ENCODE measurements at regions not wholly inside any gene's neighbourhood (a gene's known extent, or its start where the extent isn't known, plus 50 kb on each side); places are given as distances from the start of the nearest gene placed in this dataset.

- H3K4me1 ChIP-seq (replicated peaks in 1 of 4; ENCODE audit: control insufficient read depth in 3 of 4, insufficient read depth in 4 of 4, low read length in 3 of 4): no peaks in the 10 kb centered on the region
- FAIRE-seq (no peak), DNase-seq (ENCODE audit: low read depth in 1 of 2, low spot score in 2 of 2) (no peak)
- no peak overlapping the region for H3K4me3 ChIP-seq (ENCODE audit: extremely low read depth in 1 of 4, insufficient read depth in 2 of 4, low read depth in 3 of 4, low read length in 4 of 4)
- no peak overlapping the region for H4K8ac ChIP-seq (ENCODE audit: extremely low read depth, insufficient read depth, low read length)
- no peak overlapping the region for H3K4ac ChIP-seq (replicated peaks; ENCODE audit: insufficient read length, low read depth, low read length)
- no peaks in the 10 kb centered on the region for H3K9me3 ChIP-seq (ENCODE audit: insufficient read depth in 2 of 2, low read depth in 1 of 2, low read length in 1 of 2)
- H3K23me2 ChIP-seq (ENCODE audit: low read depth, low read length): no peaks in the 10 kb centered on the region
- no peak overlapping the region for H3K4me2 ChIP-seq (ENCODE audit: insufficient read depth in 1 of 2, low read depth in 2 of 2, low read length in 2 of 2)
- no peaks in the 10 kb centered on the region for H3K27me3 ChIP-seq (replicated peaks in 1 of 4; ENCODE audit: control insufficient read depth in 3 of 4, extremely low read depth in 1 of 4, insufficient read depth in 3 of 4, low read length in 3 of 4)
- no peak overlapping the region for H2BK15ac ChIP-seq (ENCODE audit: low read length)
- no peaks in the 10 kb centered on the region for H3K79me1 ChIP-seq (ENCODE audit: low read depth, low read length)
- no peaks in the 10 kb centered on the region for H3K79me2 ChIP-seq (ENCODE audit: control insufficient read depth in 1 of 2, insufficient read depth in 2 of 2, low read length in 2 of 2)
- H3K23ac ChIP-seq (ENCODE audit: insufficient read length): no peak overlapping the region
- H2BK12ac ChIP-seq (ENCODE audit: low read depth, low read length): no peak overlapping the region
- H3K56ac ChIP-seq (replicated peaks; ENCODE audit: insufficient read length, low read depth, low read length): no peak overlapping the region
- CTCF ChIA-PET (ENCODE audit: partially characterized antibody): no interaction called here
- H4K20me1 ChIP-seq (replicated peaks in 1 of 2; ENCODE audit: control insufficient read depth in 1 of 2, insufficient read depth in 2 of 2, low read length in 2 of 2): no peaks in the 10 kb centered on the region
- no peaks in the 10 kb centered on the region for H3K36me3 ChIP-seq (ENCODE audit: control insufficient read depth in 2 of 4, insufficient read depth in 4 of 4, low read length in 3 of 4)
- H2AK5ac ChIP-seq (ENCODE audit: low read depth, low read length): no peak overlapping the region
- no peak overlapping the region for H2BK120ac ChIP-seq (replicated peaks; ENCODE audit: low read depth, low read length)
- H4K91ac ChIP-seq (replicated peaks; ENCODE audit: insufficient read length, low read length): no peak overlapping the region
- no peak overlapping the region for H2AFZ ChIP-seq (ENCODE audit: low read length)
- H3K9ac ChIP-seq (replicated peaks in 1 of 4; ENCODE audit: extremely low read depth in 1 of 4, low read depth in 3 of 4, low read length in 3 of 4): no peak overlapping the region
- H4K5ac ChIP-seq (ENCODE audit: insufficient read length, low read depth, low read length): no peak overlapping the region
- TF ChIP-seq USF2 (IDR thresholded peaks at IDR 0.05; ENCODE audit: low read length) (no peak), SP2 (IDR thresholded peaks at IDR 0.05; ENCODE audit: low read length) (no peak), BCL11A (IDR thresholded peaks at IDR 0.05; ENCODE audit: low read depth in 2 of 2, low read length in 2 of 2) (no peak), SIRT6 (IDR thresholded peaks at IDR 0.05; ENCODE audit: low read length) (no peak), MAFK (IDR thresholded peaks at IDR 0.05; ENCODE audit: low read depth, low read length) (no peak), FOSL1 (IDR thresholded peaks at IDR 0.05; ENCODE audit: insufficient read depth, low read depth, low read length) (no peak), CTCF (IDR thresholded peaks at IDR 0.05; ENCODE audit: control extremely low read depth in 1 of 3, insufficient read depth in 1 of 3, low read depth in 1 of 3, low read length in 3 of 3) (no peak), TBP (IDR thresholded peaks at IDR 0.05; ENCODE audit: low read depth, low read length) (no peak), KDM5A (IDR thresholded peaks at IDR 0.05; ENCODE audit: low read length) (no peak), CBX8 (IDR thresholded peaks at IDR 0.05; ENCODE audit: borderline replicate concordance, low read depth, low read length) (no peak), CEBPB (IDR thresholded peaks at IDR 0.05; ENCODE audit: low read depth, low read length) (no peak), EZH2 (IDR thresholded peaks at IDR 0.05; ENCODE audit: low read depth, low read length, severe bottlenecking) (no peak)
- no peak overlapping the region for H3K27ac ChIP-seq (ENCODE audit: low read depth, low read length)
- H2BK20ac ChIP-seq (ENCODE audit: low read length): no peak overlapping the region
- no peak overlapping the region for H2BK5ac ChIP-seq (ENCODE audit: low read depth, low read length)
- no peak overlapping the region for H3K14ac ChIP-seq (ENCODE audit: insufficient read length)
- POLR2A ChIA-PET (ENCODE audit: partially characterized antibody): no interaction called here
- 92% methylated on average over 3 of the region's 3 CpGs; no CpG with 5 or more reads in 1 of the 2 experiments for WGBS, 2 experiments (ENCODE audit: extremely low coverage in 1 of 2, insufficient coverage in 1 of 2, insufficient read length in 1 of 2, insufficient replicate concordance in 2 of 2, low coverage in 1 of 2, low lambda C conversion rate in 2 of 2, missing lambda C conversion rate in 1 of 2)
- no peak overlapping the region for H3K18ac ChIP-seq (ENCODE audit: extremely low read depth, low read length)
These were observed 171.7 kb upstream of the CRBN start for GRCh38 chr3:3351226-3351625.

Measured in H1 (cell line).